Sigmoid colon (tissue), 6 donors: ENCODE measurements at regions not wholly inside any gene's neighbourhood (a gene's known extent, or its start where the extent isn't known, plus 50 kb on each side); places are given as distances from the start of the nearest gene placed in this dataset.
"Not testable (repeated sequence)": the region's sequence is repeated elsewhere in the genome, so short reads cannot be mapped to it uniquely, and the experiment has no call there.

Experiments used
- DNase-seq: peaks from one replicate; pipeline ENCODE4 v3.0.0-alpha.2; 2019
- H3K27ac ChIP-seq, 4 donors: fragments of 200-600 bp; sonication (generic); one replicate each; pipeline ENCODE4 v1.5.1; 2016 to 2019; ENCODE audit warnings: mild to moderate bottlenecking in 1 of 4
- H3K27me3 ChIP-seq, 3 donors: fragments of 200-600 bp; sonication (generic); one replicate each; pipeline ENCODE4 v1.5.1; 2019; ENCODE audit warnings: mild to moderate bottlenecking in 1 of 3
- H3K36me3 ChIP-seq, 4 donors: fragments of 200-600 bp; sonication (generic); one replicate each; pipeline ENCODE4 v1.5.1; 2016 to 2019
- H3K4me1 ChIP-seq, 4 donors: fragments of 200-600 bp; sonication (generic); one replicate each; pipeline ENCODE4 v1.5.1; 2017 to 2019
- H3K4me3 ChIP-seq, 4 donors: fragments of 200-600 bp; sonication (generic); one replicate each; pipeline ENCODE4 v1.5.1; 2017 to 2019; ENCODE audit warnings: mild to moderate bottlenecking in 2 of 4, moderate library complexity in 1 of 4
- H3K9me3 ChIP-seq, 4 donors: fragments of 200-600 bp in 3 of 4; sonication (generic) in 3 of 4; one replicate each; pipeline versions ENCODE4 v1.5.1 to v1.6.1; 2013 to 2019
- CTCF ChIP-seq, 4 experiments: fragments of 450-650 bp in 3 of 4; fragments of 200-600 bp in 1 of 4; IDR thresholded peaks; one replicate each; pipeline ENCODE4 v1.5.1; 2016 to 2019; ENCODE audit warnings: antibody characterized with exemption in 4 of 4, mild to moderate bottlenecking in 3 of 4, moderate library complexity in 2 of 4
- EP300 ChIP-seq, 4 donors: sonication (generic); formaldehyde crosslinking; IDR thresholded peaks; one replicate each; pipeline ENCODE4 v1.6.1; 2017; ENCODE audit warnings: antibody characterized with exemption in 4 of 4
- POLR2A ChIP-seq, 2 donors: fragments of 450-650 bp; IDR thresholded peaks; one replicate each; pipeline ENCODE4 v1.6.1; 2016; ENCODE audit warnings: antibody characterized with exemption in 2 of 2, mild to moderate bottlenecking in 2 of 2, moderate library complexity in 2 of 2
- POLR2AphosphoS5 ChIP-seq, 4 donors: sonication (generic); formaldehyde crosslinking; IDR thresholded peaks; one replicate each; pipeline ENCODE4 v1.6.1; 2017; ENCODE audit warnings: antibody characterized with exemption in 4 of 4
- WGBS, 2 donors: extraction: QIAGEN DNeasy Blood & Tissue Kit; methylation state at CpG; one replicate each; pipeline ENCODE4 v1.1.7; 2013; 5-methylcytosine and 5-hydroxymethylcytosine counted together
- intact Hi-C: fragments of 100-400 bp; cut with DNase I; formaldehyde crosslinking; loops from one replicate; pipeline ENCODE4 v1.15.1; 2023
- donor health status: healthy with polysubstance abuse.
- donor health status: healthy.

GRCh38 chr14:104265918-104266630 is 127.7 kb downstream of the KIF26A start:
- Histone ChIP-seq H3K4me1 (no peaks in the 10 kb centered on the region), H3K4me3 (no peak overlapping the region), H3K9me3 (peaks cover 0 to 6% (median 2%) of the 10 kb centered on the region in 4 donors), H3K36me3 (no peaks in the 10 kb centered on the region), H3K27me3 (no peaks in the 10 kb centered on the region), H3K27ac (no peak overlapping the region)
- intact Hi-C loops = no loop called here
- TF ChIP-seq POLR2AphosphoS5 (IDR thresholded peaks at IDR 0.05) = no peak
- TF ChIP-seq EP300 (IDR thresholded peaks at IDR 0.05) = no peak
- TF ChIP-seq POLR2A (IDR thresholded peaks at IDR 0.05) = no peak
- no peak for TF ChIP-seq CTCF (IDR thresholded peaks at IDR 0.05)
- 20 to 64% methylated on average over 21 of the region's 21 CpGs for WGBS, 2 donors
- DNase-seq = peak; percentile 50

- H3K36me3 ChIP-seq = no peaks in the 10 kb centered on the region
- DNase-seq = no peak
- intact Hi-C loops = no loop called here
- WGBS, 2 donors = 76 to 83% methylated on average over 29 of the region's 29 CpGs
- no peaks in the 10 kb centered on the region for H3K27me3 ChIP-seq
- TF ChIP-seq CTCF (IDR thresholded peaks at IDR 0.05) (no peak), POLR2AphosphoS5 (IDR thresholded peaks at IDR 0.05) (no peak), POLR2A (IDR thresholded peaks at IDR 0.05) (no peak), EP300 (IDR thresholded peaks at IDR 0.05) (no peak)
- no peaks in the 10 kb centered on the region for H3K4me1 ChIP-seq
- no peak overlapping the region for H3K27ac ChIP-seq
- H3K9me3 ChIP-seq = no peaks in the 10 kb centered on the region
- no peak overlapping the region for H3K4me3 ChIP-seq
These were observed 128.5 kb downstream of the KIF26A start for GRCh38 chr14:104266631-104267575.

GRCh38 chr14:104267895-104268294 is 129.5 kb downstream of the KIF26A start:
- 49 to 86% methylated on average over 18 of the region's 18 CpGs for WGBS, 2 donors
- Histone ChIP-seq H3K36me3 (no peaks in the 10 kb centered on the region), H3K9me3 (no peaks in the 10 kb centered on the region), H3K4me3 (no peak overlapping the region), H3K27ac (no peak overlapping the region), H3K27me3 (no peaks in the 10 kb centered on the region), H3K4me1 (no peaks in the 10 kb centered on the region)
- no peak for DNase-seq
- TF ChIP-seq EP300 (IDR thresholded peaks at IDR 0.05) = no peak
- no peak for TF ChIP-seq POLR2AphosphoS5 (IDR thresholded peaks at IDR 0.05)
- intact Hi-C loops = no loop called here

- Histone ChIP-seq H3K27ac (no peak overlapping the region), H3K9me3 (no peaks in the 10 kb centered on the region), H3K27me3 (no peaks in the 10 kb centered on the region), H3K4me1 (no peaks in the 10 kb centered on the region), H3K4me3 (no peak overlapping the region), H3K36me3 (no peaks in the 10 kb centered on the region)
- TF ChIP-seq EP300 (IDR thresholded peaks at IDR 0.05) (no peak), CTCF (IDR thresholded peaks at IDR 0.05) (no peak), POLR2AphosphoS5 (IDR thresholded peaks at IDR 0.05) (no peak), POLR2A (IDR thresholded peaks at IDR 0.05) (no peak)
- no peak for DNase-seq
- intact Hi-C loops = no loop called here
- 88% methylated on average over 7 of the region's 7 CpGs for WGBS, 2 donors
These were observed 129.9 kb downstream of the KIF26A start for GRCh38 chr14:104268295-104268694.

GRCh38 chr14:104268725-104269436 is 130.5 kb downstream of the KIF26A start:
- Histone ChIP-seq H3K27ac (no peak overlapping the region), H3K9me3 (no peaks in the 10 kb centered on the region), H3K4me3 (no peak overlapping the region), H3K36me3 (no peaks in the 10 kb centered on the region), H3K4me1 (no peaks in the 10 kb centered on the region), H3K27me3 (no peaks in the 10 kb centered on the region)
- TF ChIP-seq CTCF (IDR thresholded peaks at IDR 0.05) = no peak
- no peak for TF ChIP-seq EP300 (IDR thresholded peaks at IDR 0.05)
- no peak for TF ChIP-seq POLR2AphosphoS5 (IDR thresholded peaks at IDR 0.05)
- no peak for TF ChIP-seq POLR2A (IDR thresholded peaks at IDR 0.05)
- WGBS, 2 donors = 87% methylated on average over 23 to 24 of the region's 25 CpGs
- intact Hi-C loops = no loop called here
- DNase-seq = no peak

GRCh38 chr14:104269511-104270241 is 131.3 kb downstream of the KIF26A start:
- DNase-seq, H3K36me3 ChIP-seq, H3K4me3 ChIP-seq, H3K9me3 ChIP-seq, intact Hi-C loops, H3K4me1 ChIP-seq, H3K27ac ChIP-seq, H3K27me3 ChIP-seq: not testable (repeated sequence)
- WGBS, 2 donors = 93 to 94% methylated on average over 34 of the region's 34 CpGs
